ENCODE measurements at regions not wholly inside any gene's neighbourhood (a gene's known extent, or its start where the extent isn't known, plus 50 kb on each side); places are given as distances from the start of the nearest gene placed in this dataset.

DNA sequence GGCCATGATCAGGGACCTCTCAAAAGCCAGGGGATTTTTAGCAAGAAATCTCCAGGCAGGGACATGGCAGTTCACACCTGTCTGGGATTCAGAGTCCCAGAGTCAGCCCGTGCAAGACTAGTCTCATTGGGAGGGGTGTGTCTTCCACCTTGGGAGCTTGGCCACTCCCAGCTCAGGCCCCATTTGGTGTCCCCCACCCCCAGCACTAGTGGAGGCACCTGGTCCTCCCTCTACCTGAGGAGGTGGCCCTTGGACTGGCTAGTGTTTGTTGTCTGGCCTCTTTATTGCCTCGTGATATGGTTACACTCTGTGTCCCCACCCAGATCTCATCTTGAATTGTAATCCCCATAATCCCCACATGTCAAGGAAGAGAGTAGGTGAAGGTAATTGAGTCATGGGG, 140.8 kb upstream of the PHACTR3 start:
- TF ChIP-seq, protein P1, sequence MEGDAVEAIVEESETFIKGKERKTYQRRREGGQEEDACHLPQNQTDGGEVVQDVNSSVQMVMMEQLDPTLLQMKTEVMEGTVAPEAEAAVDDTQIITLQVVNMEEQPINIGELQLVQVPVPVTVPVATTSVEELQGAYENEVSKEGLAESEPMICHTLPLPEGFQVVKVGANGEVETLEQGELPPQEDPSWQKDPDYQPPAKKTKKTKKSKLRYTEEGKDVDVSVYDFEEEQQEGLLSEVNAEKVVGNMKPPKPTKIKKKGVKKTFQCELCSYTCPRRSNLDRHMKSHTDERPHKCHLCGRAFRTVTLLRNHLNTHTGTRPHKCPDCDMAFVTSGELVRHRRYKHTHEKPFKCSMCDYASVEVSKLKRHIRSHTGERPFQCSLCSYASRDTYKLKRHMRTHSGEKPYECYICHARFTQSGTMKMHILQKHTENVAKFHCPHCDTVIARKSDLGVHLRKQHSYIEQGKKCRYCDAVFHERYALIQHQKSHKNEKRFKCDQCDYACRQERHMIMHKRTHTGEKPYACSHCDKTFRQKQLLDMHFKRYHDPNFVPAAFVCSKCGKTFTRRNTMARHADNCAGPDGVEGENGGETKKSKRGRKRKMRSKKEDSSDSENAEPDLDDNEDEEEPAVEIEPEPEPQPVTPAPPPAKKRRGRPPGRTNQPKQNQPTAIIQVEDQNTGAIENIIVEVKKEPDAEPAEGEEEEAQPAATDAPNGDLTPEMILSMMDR (IDR thresholded peaks at IDR 0.05): no peak
- Histone ChIP-seq H3K27ac (no peak overlapping the region), H3K4me3 (no peak overlapping the region)
- no peak for DNase-seq (ENCODE audit: low spot score)

DNA sequence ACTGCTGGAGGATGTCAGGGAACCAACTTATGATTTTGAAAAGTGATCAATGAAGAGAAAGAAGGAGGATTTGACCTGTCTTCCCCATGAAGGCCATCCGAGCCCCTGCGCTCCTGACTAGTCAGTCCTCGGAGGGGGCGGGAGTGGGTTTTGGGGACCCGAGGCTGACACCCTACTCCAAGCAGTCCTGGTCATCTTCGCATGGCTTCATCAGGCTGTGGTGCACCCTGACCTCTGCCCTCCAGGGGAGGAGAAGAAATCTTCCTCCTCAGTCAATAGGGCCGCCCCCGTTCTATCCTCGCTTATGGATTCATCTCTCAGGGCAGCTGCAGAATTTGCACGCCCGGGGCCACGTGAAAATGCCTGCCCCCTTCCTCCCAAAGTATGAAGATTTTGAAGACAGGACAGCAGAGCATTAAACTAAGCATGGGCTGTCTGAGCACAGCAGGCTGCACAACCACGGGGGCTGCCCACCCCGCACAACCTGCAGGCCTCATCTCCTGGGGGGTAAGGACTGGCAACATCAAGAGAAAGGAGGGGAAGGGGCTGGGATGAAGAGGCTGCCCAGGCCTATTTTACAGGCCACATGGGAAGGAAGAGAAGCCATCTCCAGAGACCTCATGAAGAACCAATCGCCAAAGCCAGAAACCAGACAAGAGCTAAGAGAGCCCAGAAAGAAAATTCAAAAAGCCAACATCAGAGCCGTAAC, 138.1 kb upstream of the PHACTR3 start:
- TF ChIP-seq, protein P1 (IDR thresholded peaks at IDR 0.05): no peak
- Histone ChIP-seq H3K27ac (no peak overlapping the region), H3K4me3 (no peak overlapping the region)
- no peak for DNase-seq (ENCODE audit: low spot score)

DNA sequence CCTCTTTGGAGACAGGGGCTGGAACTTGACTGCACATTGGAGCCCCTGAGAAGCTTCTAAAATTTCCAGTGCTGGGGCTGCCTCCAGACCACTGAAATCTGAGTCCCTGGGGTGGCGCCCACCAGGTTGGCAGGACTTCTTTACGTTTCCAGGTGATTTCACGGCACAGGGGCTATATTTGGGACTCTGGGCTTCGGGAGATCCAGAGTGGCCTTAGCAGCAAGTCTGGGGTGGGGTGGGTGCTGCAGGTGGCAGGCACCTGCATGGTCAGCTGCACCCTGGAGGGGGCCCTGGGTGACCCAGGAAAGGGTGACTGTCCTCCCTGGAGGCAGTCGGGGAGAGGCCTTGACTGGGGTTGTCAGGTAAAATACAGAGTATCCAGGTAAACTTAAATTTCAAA, 135.5 kb upstream of the PHACTR3 start:
- TF ChIP-seq, protein P1 (IDR thresholded peaks at IDR 0.05): no peak
- Histone ChIP-seq H3K27ac (no peak overlapping the region), H3K4me3 (no peak overlapping the region)
- no peak for DNase-seq (ENCODE audit: low spot score)

DNA sequence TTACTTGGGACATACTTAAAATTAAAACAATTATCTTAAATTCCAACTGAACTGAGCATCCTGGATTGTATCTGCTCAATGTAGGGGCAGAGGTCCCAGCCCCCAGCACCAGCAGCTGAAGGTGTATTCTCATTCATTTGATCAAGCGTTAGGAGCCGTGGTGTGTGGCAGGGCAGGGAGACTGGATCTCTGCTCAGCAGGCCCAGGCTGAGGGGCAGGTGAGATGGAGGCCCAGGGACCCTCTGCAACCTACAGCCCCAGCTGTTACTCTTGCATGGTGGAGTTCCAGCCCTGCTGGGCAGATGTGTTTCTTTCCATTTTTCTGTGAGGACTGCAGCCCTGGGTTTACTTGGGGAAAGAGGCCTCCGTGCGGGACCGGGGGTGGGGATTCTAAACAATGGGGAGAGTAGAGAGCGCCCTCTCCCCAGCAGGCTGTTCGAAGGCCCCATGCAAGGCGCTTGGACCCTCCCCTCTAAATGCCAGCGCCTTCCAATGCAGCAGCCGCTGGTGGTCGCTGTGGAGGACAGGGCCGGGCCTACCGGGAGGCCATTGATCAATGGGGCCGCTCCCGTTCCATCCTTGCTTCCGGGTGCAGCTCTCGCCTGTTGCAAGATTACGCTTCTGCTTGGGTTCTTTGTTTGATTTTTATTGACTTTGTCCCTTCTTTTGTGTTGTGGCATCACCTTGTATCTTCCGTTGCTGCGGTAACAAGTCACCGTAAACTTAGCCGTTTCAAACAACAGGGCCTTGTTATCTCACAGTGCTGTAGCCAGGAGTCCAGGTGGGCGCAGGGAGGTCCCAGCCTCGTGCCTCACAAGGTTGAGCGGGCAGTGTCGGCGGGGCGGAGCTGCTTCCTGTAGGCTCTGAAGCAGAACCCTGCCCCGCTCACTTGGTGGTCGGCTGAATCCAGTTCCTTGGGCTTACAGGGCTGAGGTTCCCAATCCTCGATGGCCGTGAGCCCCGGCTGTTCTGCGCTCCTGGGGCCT, 134.8 kb upstream of the PHACTR3 start:
- TF ChIP-seq, protein P1 (IDR thresholded peaks at IDR 0.05): no peak
- no peak for DNase-seq (ENCODE audit: low spot score)
- H3K27ac ChIP-seq: no peak overlapping the region
- H3K4me3 ChIP-seq: no peak overlapping the region

DNA sequence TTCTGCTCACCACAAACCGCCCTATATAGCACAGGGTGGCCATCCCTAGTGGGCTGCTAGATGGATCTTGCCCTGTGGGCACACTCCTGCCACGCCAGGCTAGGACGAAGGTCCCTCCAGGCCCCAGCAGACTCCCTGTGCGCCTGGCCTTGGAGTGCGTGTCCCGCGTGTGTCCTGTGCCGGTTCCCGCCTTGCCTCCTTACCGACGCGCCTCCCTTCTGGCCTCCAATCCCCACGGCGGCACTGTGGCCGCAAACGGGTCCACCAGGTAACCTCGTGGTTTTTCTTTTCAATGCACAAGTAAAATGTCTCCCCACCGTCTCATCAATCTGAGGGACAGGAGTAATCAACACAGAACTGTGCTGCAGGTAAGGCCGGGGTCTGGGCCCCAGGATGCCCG, 133.8 kb upstream of the PHACTR3 start:
- TF ChIP-seq, protein P1 (IDR thresholded peaks at IDR 0.05): no peak
- DNase-seq (ENCODE audit: low spot score): no peak
- Histone ChIP-seq H3K4me3 (no peak overlapping the region), H3K27ac (no peak overlapping the region)

DNA sequence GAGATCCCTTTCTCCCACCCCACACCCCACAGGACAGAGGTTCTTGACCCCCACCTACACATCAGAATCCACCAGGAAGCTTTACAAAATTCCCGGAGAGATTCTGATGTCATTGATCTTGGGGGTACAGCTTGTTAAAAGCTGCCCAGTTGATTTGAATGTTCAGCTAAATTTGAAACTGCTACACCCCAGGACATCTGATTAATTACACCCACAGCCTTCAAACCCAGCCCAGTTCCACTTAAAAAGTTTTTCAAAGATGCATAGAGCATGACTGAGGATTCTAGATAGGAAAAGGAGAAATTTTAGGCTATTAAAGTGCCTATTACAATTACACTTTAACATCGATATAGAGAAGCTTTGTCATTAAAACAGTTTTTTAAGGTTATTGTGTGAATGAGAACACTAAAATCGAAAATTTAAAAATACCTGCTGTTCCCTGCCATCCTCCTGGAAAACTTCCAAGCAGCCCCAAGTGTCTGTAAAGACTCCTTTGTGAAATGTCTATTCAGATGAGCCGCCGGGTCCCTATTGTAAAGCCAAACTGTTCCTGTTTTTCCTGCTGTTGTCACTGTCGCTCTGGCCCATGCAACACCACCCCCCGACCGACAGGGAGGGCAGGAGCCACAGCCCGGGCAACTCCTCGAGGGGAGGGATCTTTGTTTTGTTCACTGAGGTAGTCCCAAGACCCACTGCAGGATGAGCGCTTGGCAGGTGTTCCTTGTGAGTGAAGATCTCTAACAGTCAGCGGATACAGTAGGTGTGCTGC, 132.5 kb upstream of the PHACTR3 start:
- TF ChIP-seq, protein P1 (IDR thresholded peaks at IDR 0.05): no peak
- H3K4me3 ChIP-seq: no peak overlapping the region
- no peak overlapping the region for H3K27ac ChIP-seq
- no peak for DNase-seq (ENCODE audit: low spot score)

Data from coronary artery (tissue), 2 donors.